HepG2 (cell line): ENCODE measurements at regions not wholly inside any gene's neighbourhood (a gene's known extent, or its start where the extent isn't known, plus 50 kb on each side); places are given as distances from the start of the nearest gene placed in this dataset.

Experiments
- ATAC-seq: fragments of 200-7000 bp; cut with Tn5 transposase; 3 replicates; pipeline ENCODE4 v1.9.1; 2020; ENCODE audit warnings: mild to moderate bottlenecking, moderate library complexity
- BruUV-seq: library from RNA; stranded (reverse); fragments of 400-500 nt; replicated peaks from 2 replicates; lab custom pipeline; 2021; lab: Mats Ljungman, UMichigan
- CTCF ChIA-PET: fragments of 300-600 bp; formaldehyde crosslinking; extraction: SDS; loops from one replicate; lab custom pipeline; 2021; ENCODE audit warnings: low total read pairs, inconsistent platforms, low intra/inter-chr PET ratio; lab: Yijun Ruan, JAX
- POLR2A ChIA-PET: fragments of 350-600 bp; sonication (Branson Sonifier 250); formaldehyde crosslinking; loops from one replicate; lab custom pipeline; 2020; ENCODE audit warnings: antibody characterized with exemption, inconsistent platforms; lab: Yijun Ruan, JAX
- DNase-seq: peaks from one replicate; pipeline ENCODE4 v3.0.0-alpha.2; 2015; ENCODE audit warnings: low spot score
- FAIRE-seq: peaks from 3 replicates; lab custom pipeline; 2011; peaks lifted over from hg19 to GRCh38; lab: Jason Lieb, UNC
- H2AFZ ChIP-seq: one replicate; pipeline ENCODE4 v1.6.1; 2011; ENCODE audit warnings: low read length, inconsistent platforms
- H3K27ac ChIP-seq: fragments of 300-600 bp; 3 replicates; pipeline ENCODE4 v1.8.0; 2011; ENCODE audit warnings: mixed run types, mild to moderate bottlenecking, mixed read lengths, low read length, inconsistent platforms; ENCODE audit not compliant: insufficient read depth; ENCODE audit errors: extremely low read length
- H3K27me3 ChIP-seq, 2 experiments: fragments of 200-600 bp in 1 of 2; 2 replicates in 1 of 2; 3 replicates in 1 of 2; pipeline versions ENCODE4 v1.6.0 to v1.8.0; 2011; ENCODE audit warnings: low read length in 2 of 2, mild to moderate bottlenecking in 2 of 2, moderate library complexity in 2 of 2, inconsistent platforms in 1 of 2; ENCODE audit not compliant: insufficient read depth in 2 of 2, control insufficient read depth in 1 of 2
- H3K36me3 ChIP-seq, 2 experiments: fragments of 200-600 bp in 1 of 2; replicated peaks in 1 of 2; 2 replicates in 1 of 2; 3 replicates in 1 of 2; pipeline versions ENCODE4 v1.5.1 to v1.8.0; 2011; ENCODE audit warnings: low read length in 2 of 2, inconsistent platforms in 1 of 2; ENCODE audit not compliant: insufficient read depth in 2 of 2, control insufficient read depth in 1 of 2
- H3K4me1 ChIP-seq: 2 replicates; pipeline ENCODE4 v1.5.1; 2012; ENCODE audit warnings: low read length, inconsistent platforms; ENCODE audit not compliant: insufficient read depth
- H3K4me2 ChIP-seq: 2 replicates; pipeline ENCODE4 v1.6.0; 2011; ENCODE audit warnings: low read depth, low read length, inconsistent platforms
- H3K4me3 ChIP-seq, 3 experiments: fragments of 200-600 bp in 1 of 3; sonication (generic), shearing (Covaris generic) in 1 of 3; replicated peaks in 1 of 3; 2 replicates each; pipeline ENCODE4 v1.5.1; 2011 to 2016; ENCODE audit warnings: low read length in 3 of 3, inconsistent platforms in 2 of 3, low read depth in 2 of 3, mild to moderate bottlenecking in 2 of 3, control low read depth in 1 of 3, mixed read lengths in 1 of 3; ENCODE audit not compliant: insufficient read depth in 1 of 3
- H3K79me2 ChIP-seq: one replicate; pipeline ENCODE4 v1.6.1; 2011; ENCODE audit warnings: low read length, inconsistent platforms; ENCODE audit not compliant: insufficient read depth
- H3K9ac ChIP-seq: 2 replicates; pipeline ENCODE4 v1.6.0; 2011; ENCODE audit warnings: mild to moderate bottlenecking, low read depth, low read length, inconsistent platforms; ENCODE audit not compliant: insufficient read depth
- H3K9me3 ChIP-seq: 2 replicates; pipeline ENCODE4 v1.5.1; 2012; ENCODE audit warnings: mild to moderate bottlenecking, low read length
- H4K20me1 ChIP-seq: 2 replicates; pipeline ENCODE4 v1.6.0; 2011; ENCODE audit warnings: inconsistent platforms, mild to moderate bottlenecking, low read length, moderate library complexity; ENCODE audit not compliant: insufficient read depth
- ARID2 ChIP-seq: sonication (generic); formaldehyde crosslinking; IDR thresholded peaks from 2 replicates; pipeline ENCODE4 v1.8.1; 2022; ENCODE audit warnings: mild to moderate bottlenecking, missing genetic modification reagents, borderline replicate concordance
- ELK4 ChIP-seq: sonication (generic); formaldehyde crosslinking; IDR thresholded peaks from 2 replicates; pipeline ENCODE4 v1.9.0; 2021; ENCODE audit warnings: missing genetic modification reagents, borderline replicate concordance
- FLYWCH1 ChIP-seq: sonication (generic); formaldehyde crosslinking; IDR thresholded peaks from 2 replicates; pipeline ENCODE4 v1.8.1; 2023; ENCODE audit warnings: mild to moderate bottlenecking, missing genetic modification reagents
- FOXP1 ChIP-seq, 2 experiments: fragments of 450-650 bp in 1 of 2; IDR thresholded peaks; 2 replicates each; pipeline ENCODE4 v1.6.1; 2017 to 2018; ENCODE audit warnings: antibody characterized with exemption in 1 of 2
- ISL2 ChIP-seq: sonication (generic); formaldehyde crosslinking; IDR thresholded peaks from 2 replicates; pipeline ENCODE4 v1.5.0; 2020; ENCODE audit warnings: missing genetic modification reagents
- KIAA2018 ChIP-seq: sonication (generic); formaldehyde crosslinking; IDR thresholded peaks from 2 replicates; pipeline ENCODE4 v1.5.0; 2020; ENCODE audit warnings: mild to moderate bottlenecking, missing genetic modification reagents, borderline replicate concordance
- ZC3H4 ChIP-seq: sonication (generic); formaldehyde crosslinking; IDR thresholded peaks from 2 replicates; pipeline ENCODE4 v1.4.0; 2020; ENCODE audit warnings: missing genetic modification reagents, borderline replicate concordance
- ZNF317 ChIP-seq: sonication (generic); formaldehyde crosslinking; IDR thresholded peaks from 2 replicates; pipeline ENCODE4 v1.5.0; 2020; ENCODE audit warnings: mild to moderate bottlenecking, missing genetic modification reagents
- WGBS: methylation state at CpG from one replicate; pipeline ENCODE4 v1.1.6; 2017; ENCODE audit warnings: low lambda C conversion rate; 5-methylcytosine and 5-hydroxymethylcytosine counted together
- in situ Hi-C: cut with HindIII; loops from 2 replicates; pipeline ENCODE4 v1.10.0; 2017; ENCODE audit warnings: low pct_unique_long_range_greater_than_20kb; ENCODE audit not compliant: extremely low pct_ligation_motif_present
- intact Hi-C: fragments of 100-400 bp; cut with micrococcal nuclease; formaldehyde crosslinking; loops from one replicate; pipeline ENCODE4 v1.10.0; 2022; ENCODE audit not compliant: unreplicated experiment

- no peak for TF ChIP-seq KIAA2018 (CRISPR knock-in tag)
- no peak for TF ChIP-seq FLYWCH1 (CRISPR knock-in tag)
Observed at GRCh38 chr18:25876330-25876948, 214.0 kb downstream of the SS18 start (continued).

- CTCF ChIA-PET = no interaction called here
- Histone ChIP-seq H3K9ac (no peak overlapping the region), H3K79me2 (no peaks in the 10 kb centered on the region), H4K20me1 (no peaks in the 10 kb centered on the region), H3K4me3 (no peak overlapping the region), H3K27me3 (no peaks in the 10 kb centered on the region), H3K4me1 (no peaks in the 10 kb centered on the region), H3K27ac (no peak overlapping the region), H3K9me3 (no peaks in the 10 kb centered on the region), H3K36me3 (no peaks in the 10 kb centered on the region), H3K4me2 (no peak overlapping the region), H2AFZ (no peak overlapping the region)
- POLR2A ChIA-PET = no interaction called here
- FAIRE-seq (no peak), DNase-seq (no peak), ATAC-seq (no peak)
- 4% methylated on average over 6 of the region's 7 CpGs for WGBS
- in situ Hi-C loops = no loop called here
- intact Hi-C loops = no loop called here
- TF ChIP-seq ELK4 (CRISPR knock-in tag) = no peak
- no peak for TF ChIP-seq ARID2 (CRISPR knock-in tag)
- TF ChIP-seq FOXP1 (IDR thresholded peaks at IDR 0.05) = no peak
- no peak for TF ChIP-seq FOXP1 (CRISPR knock-in tag; IDR thresholded peaks at IDR 0.05)
- TF ChIP-seq ZNF317 (CRISPR knock-in tag) = no peak
- no peak for TF ChIP-seq ISL2
- TF ChIP-seq ZC3H4 (CRISPR knock-in tag) = no peak
- no TSS peak for BruUV-seq
Observed at GRCh38 chr18:25875551-25876240, 214.7 kb downstream of the SS18 start.
